Activated T-helper 9 cell treated with anti-CD3 and anti-CD28 coated beads, Interleukin-2, amount 50 U/mL, for 16 hours (primary cell): ENCODE measurements at regions not wholly inside any gene's neighbourhood (a gene's known extent, or its start where the extent isn't known, plus 50 kb on each side); places are given as distances from the start of the nearest gene placed in this dataset.
"Not testable (repeated sequence)": the region's sequence is repeated elsewhere in the genome, so short reads cannot be mapped to it uniquely, and the experiment has no call there.

Experiments
- DNase-seq: peaks from one replicate; pipeline ENCODE4 v3.0.0-alpha.2; 2020; ENCODE audit warnings: low read depth

- DNase-seq, result no peak
Observed at GRCh38 chr2:7849027-7849426, 832.8 kb upstream of the ID2 start.

- DNase-seq, result no peak
Observed at GRCh38 chr2:7849531-7849930, 832.3 kb upstream of the ID2 start.

GRCh38 chr2:7852546-7852945, 829.3 kb upstream of the ID2 start:
- no peak for DNase-seq

GRCh38 chr2:7857904-7858303, 824.0 kb upstream of the ID2 start:
- DNase-seq, result no peak

- no peak for DNase-seq
Observed at GRCh38 chr2:7858624-7859023, 823.2 kb upstream of the ID2 start.

GRCh38 chr2:7860693-7861092, 821.2 kb upstream of the ID2 start:
- DNase-seq, result no peak

GRCh38 chr2:7861910-7862702, 819.8 kb upstream of the ID2 start:
- no peak for DNase-seq

GRCh38 chr2:7866104-7866503, 815.8 kb upstream of the ID2 start:
- DNase-seq, result no peak

- no peak for DNase-seq
Observed at GRCh38 chr2:7866825-7867224, 815.0 kb upstream of the ID2 start.

GRCh38 chr2:7867867-7868266, 814.0 kb upstream of the ID2 start:
- no peak for DNase-seq

- no peak for DNase-seq
Observed at GRCh38 chr2:7868836-7869235, 813.0 kb upstream of the ID2 start.

- DNase-seq, result not testable (repeated sequence)
Observed at GRCh38 chr2:7876445-7876844, 805.4 kb upstream of the ID2 start.

GRCh38 chr2:7878266-7878665, 803.6 kb upstream of the ID2 start:
- not testable (repeated sequence) for DNase-seq

- DNase-seq, result no peak
Observed at GRCh38 chr2:7878786-7879482, 802.9 kb upstream of the ID2 start.

- DNase-seq, result no peak
Observed at GRCh38 chr2:7879483-7879835, 802.4 kb upstream of the ID2 start.

GRCh38 chr2:7880126-7880525, 801.7 kb upstream of the ID2 start:
- no peak for DNase-seq

- DNase-seq, result no peak
Observed at GRCh38 chr2:7880566-7880965, 801.3 kb upstream of the ID2 start.

- DNase-seq, result no peak
Observed at GRCh38 chr2:7881063-7881462, 800.8 kb upstream of the ID2 start.

GRCh38 chr2:7881466-7881865, 800.4 kb upstream of the ID2 start:
- DNase-seq, result no peak

- DNase-seq, result no peak
Observed at GRCh38 chr2:7882296-7882695, 799.6 kb upstream of the ID2 start.

GRCh38 chr2:7884338-7884737, 797.5 kb upstream of the ID2 start:
- DNase-seq, result no peak

GRCh38 chr2:7886666-7887065, 795.2 kb upstream of the ID2 start:
- no peak for DNase-seq

- DNase-seq, result no peak
Observed at GRCh38 chr2:7887441-7887840, 794.4 kb upstream of the ID2 start.

GRCh38 chr2:7888876-7889275, 793.0 kb upstream of the ID2 start:
- DNase-seq, result no peak
